Activated CD8-positive, alpha-beta memory T cell treated with anti-CD3 and anti-CD28 coated beads, Interleukin-2, amount 50 U/mL, for 1 hour (primary cell): ENCODE measurements at regions not wholly inside any gene's neighbourhood (a gene's known extent, or its start where the extent isn't known, plus 50 kb on each side); places are given as distances from the start of the nearest gene placed in this dataset.

ENCODE experiments used
- DNase-seq: peaks from one replicate; pipeline ENCODE4 v3.0.0-alpha.2; 2020; ENCODE audit errors: extremely low read depth

- DNase-seq = no peak
These were observed 56.3 kb upstream of the STOX2 start for GRCh38 chr4:183848805-183849204.

DNA sequence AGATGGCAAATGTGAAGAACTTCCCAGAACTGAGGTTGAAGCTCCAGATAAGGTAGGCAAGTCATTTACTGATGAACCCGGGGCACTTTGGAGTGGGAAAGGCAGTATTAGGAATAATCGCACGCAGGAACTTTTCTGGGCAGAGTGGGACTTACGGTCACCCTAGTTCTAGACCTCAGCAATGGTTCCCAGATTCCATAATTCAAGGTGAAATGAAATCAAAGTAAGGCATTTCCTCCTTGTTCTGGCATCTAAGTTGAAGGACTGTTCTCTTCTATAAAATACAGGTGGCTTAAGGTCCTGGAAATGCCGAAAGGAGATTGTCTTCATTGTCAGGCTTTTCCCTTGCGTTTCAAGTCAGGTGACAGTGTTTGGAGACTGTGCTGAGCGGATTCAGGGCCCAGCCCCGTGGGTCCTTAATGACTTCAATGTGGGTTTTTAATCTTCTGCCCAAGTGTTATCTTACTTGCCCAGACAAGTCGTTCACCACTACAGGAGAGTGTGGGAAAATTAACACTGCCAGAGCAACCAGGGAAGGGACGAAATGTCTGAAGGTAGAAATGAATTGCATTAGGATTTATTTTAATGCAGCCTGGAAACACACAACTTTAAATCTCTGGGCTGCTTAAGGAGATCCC is 52.1 kb upstream of the STOX2 start:
- DNase-seq = no peak

DNA sequence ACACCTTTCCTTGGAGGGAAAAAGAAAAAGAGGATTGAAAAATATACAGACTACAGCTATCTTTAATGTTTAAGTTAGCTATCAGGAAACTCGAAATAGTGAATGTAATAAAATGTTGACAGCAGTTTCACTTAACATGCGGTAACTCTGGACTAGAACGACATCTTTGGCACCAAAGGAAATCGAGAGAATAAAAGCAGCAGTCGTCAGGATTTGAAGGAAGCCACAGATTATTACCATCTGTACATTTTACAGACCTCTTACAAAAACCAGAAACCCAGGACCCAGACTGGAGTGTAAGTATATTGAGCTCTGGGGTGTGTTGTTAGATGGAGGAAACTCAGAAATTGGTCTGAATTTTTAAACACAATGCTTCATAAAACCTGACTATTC is 51.6 kb upstream of the STOX2 start:
- DNase-seq = no peak
